Right forelimb (tissue), 1 donor: ENCODE measurements at regions not wholly inside any gene's neighbourhood (a gene's known extent, or its start where the extent isn't known, plus 50 kb on each side); places are given as distances from the start of the nearest gene placed in this dataset.
"Not testable (repeated sequence)": the region's sequence is repeated elsewhere in the genome, so short reads cannot be mapped to it uniquely, and the experiment has no call there.

ENCODE experiments used
- DNase-seq: peaks from one replicate; pipeline ENCODE4 v3.0.0-alpha.2; 2018

GRCh38 chr2:239882781-239883180, 142.4 kb downstream of the NDUFA10 start:
- DNase-seq = peak; percentile 32

- peak; percentile 70 for DNase-seq
These were observed 142.8 kb downstream of the NDUFA10 start for GRCh38 chr2:239882331-239882732.

- DNase-seq = peak; percentile 56
These were observed 143.4 kb downstream of the NDUFA10 start for GRCh38 chr2:239881561-239882320.

- DNase-seq = peak; percentile 40
These were observed 144.1 kb downstream of the NDUFA10 start for GRCh38 chr2:239881031-239881471.

- peak; percentile 37 for DNase-seq
These were observed 144.7 kb downstream of the NDUFA10 start for GRCh38 chr2:239880396-239880795.

- DNase-seq = peak; percentile 4
These were observed 145.6 kb downstream of the NDUFA10 start for GRCh38 chr2:239879423-239880084.

- DNase-seq = peak; percentile 9
These were observed 146.5 kb downstream of the NDUFA10 start for GRCh38 chr2:239878686-239879085.

GRCh38 chr2:239876948-239877289, 148.2 kb downstream of the NDUFA10 start:
- DNase-seq = no peak

GRCh38 chr2:239876271-239876947, 148.7 kb downstream of the NDUFA10 start:
- DNase-seq = peak; percentile 20

- peak; percentile 5 for DNase-seq
These were observed 150.3 kb downstream of the NDUFA10 start for GRCh38 chr2:239874636-239875356.

GRCh38 chr2:239873656-239874635, 151.2 kb downstream of the NDUFA10 start:
- DNase-seq = peak; percentile 19

GRCh38 chr2:239871481-239872435, 153.4 kb downstream of the NDUFA10 start:
- DNase-seq = peak; percentile 40

GRCh38 chr2:239870863-239871262, 154.3 kb downstream of the NDUFA10 start:
- DNase-seq = peak; percentile 32

- peak; percentile 26 for DNase-seq
These were observed 154.9 kb downstream of the NDUFA10 start for GRCh38 chr2:239870276-239870675.

- peak; percentile 35 for DNase-seq
These were observed 155.6 kb downstream of the NDUFA10 start for GRCh38 chr2:239869272-239870155.

GRCh38 chr2:239868556-239869181, 156.5 kb downstream of the NDUFA10 start:
- DNase-seq = peak; percentile 24

GRCh38 chr2:239866778-239867177, 158.4 kb downstream of the NDUFA10 start:
- DNase-seq = no peak

GRCh38 chr2:239866350-239866749, 158.8 kb downstream of the NDUFA10 start:
- peak; percentile 21 for DNase-seq

- DNase-seq = not testable (repeated sequence)
These were observed 159.3 kb downstream of the NDUFA10 start for GRCh38 chr2:239865856-239866255.
